ENCODE measurements at regions not wholly inside any gene's neighbourhood (a gene's known extent, or its start where the extent isn't known, plus 50 kb on each side); places are given as distances from the start of the nearest gene placed in this dataset.

- H3K27ac Mint-ChIP-seq = no peak overlapping the region
- no peaks in the 10 kb centered on the region; the same call in 1 of the 2 replicates for H3K36me3 Mint-ChIP-seq (ENCODE audit: low read depth)
- H3K4me3 Mint-ChIP-seq = no peak overlapping the region
- H3K4me1 Mint-ChIP-seq (ENCODE audit: low read depth) = no peaks in the 10 kb centered on the region
- no peak for TF ChIP-seq CTCF (IDR thresholded peaks at IDR 0.05)
- H3K9me3 Mint-ChIP-seq = peaks cover 26% of the 10 kb centered on the region
- no peak for DNase-seq
- peaks cover 2% of the 10 kb centered on the region for H3K27me3 Mint-ChIP-seq (ENCODE audit: insufficient read depth)
Measured at GRCh38 chr6:168819546-168819945, 378.6 kb downstream of the SMOC2 start.

- Mint-ChIP-seq H3K4me3 (no peak overlapping the region), H3K27me3 (ENCODE audit: insufficient read depth) (no peaks in the 10 kb centered on the region; the same call in 1 of the 2 replicates), H3K4me1 (ENCODE audit: low read depth) (no peaks in the 10 kb centered on the region), H3K27ac (no peak overlapping the region), H3K36me3 (ENCODE audit: low read depth) (no peaks in the 10 kb centered on the region; the same call in 1 of the 2 replicates), H3K9me3 (peaks cover 23% of the 10 kb centered on the region)
- no peak for TF ChIP-seq CTCF (IDR thresholded peaks at IDR 0.05)
- no peak for DNase-seq
Measured at GRCh38 chr6:168817558-168818159, 376.7 kb downstream of the SMOC2 start.

- H3K4me3 Mint-ChIP-seq = no peak overlapping the region
- no peak overlapping the region for H3K27ac Mint-ChIP-seq
- TF ChIP-seq CTCF (IDR thresholded peaks at IDR 0.05) = no peak
- no peaks in the 10 kb centered on the region; the same call in 1 of the 2 replicates for H3K36me3 Mint-ChIP-seq (ENCODE audit: low read depth)
- DNase-seq = no peak
- H3K27me3 Mint-ChIP-seq (ENCODE audit: insufficient read depth) = no peaks in the 10 kb centered on the region; the same call in none of the 2 replicates
- peaks cover 22% of the 10 kb centered on the region for H3K9me3 Mint-ChIP-seq
- H3K4me1 Mint-ChIP-seq (ENCODE audit: low read depth) = no peaks in the 10 kb centered on the region
Measured at GRCh38 chr6:168815229-168815628, 374.2 kb downstream of the SMOC2 start.

GRCh38 chr6:168808232-168808631, 367.2 kb downstream of the SMOC2 start:
- Mint-ChIP-seq H3K27ac (no peak overlapping the region), H3K36me3 (ENCODE audit: low read depth) (0 out of 2 replicates have a peak, but pooled peaks cover 3% of the 10 kb centered on the region), H3K4me1 (ENCODE audit: low read depth) (no peaks in the 10 kb centered on the region), H3K4me3 (no peak overlapping the region), H3K27me3 (ENCODE audit: insufficient read depth) (no peaks in the 10 kb centered on the region; the same call in 1 of the 2 replicates), H3K9me3 (peaks cover 26% of the 10 kb centered on the region)
- no peak for DNase-seq
- no peak for TF ChIP-seq CTCF (IDR thresholded peaks at IDR 0.05)

GRCh38 chr6:168804331-168804730, 363.3 kb downstream of the SMOC2 start:
- DNase-seq = no peak
- H3K27me3 Mint-ChIP-seq (ENCODE audit: insufficient read depth) = no peaks in the 10 kb centered on the region
- no peak for TF ChIP-seq CTCF (IDR thresholded peaks at IDR 0.05)

More at GRCh38 chr6:168804331-168804730, 363.3 kb downstream of the SMOC2 start:
- no peak overlapping the region for H3K27ac Mint-ChIP-seq
- H3K36me3 Mint-ChIP-seq (ENCODE audit: low read depth) = 0 out of 2 replicates have a peak, but pooled peaks cover 4% of the 10 kb centered on the region
- no peak overlapping the region for H3K4me3 Mint-ChIP-seq
- H3K4me1 Mint-ChIP-seq (ENCODE audit: low read depth) = no peaks in the 10 kb centered on the region
- peaks cover 28% of the 10 kb centered on the region for H3K9me3 Mint-ChIP-seq

All from HFFc6 (cell line).